H1 (cell line): ENCODE measurements at regions not wholly inside any gene's neighbourhood (a gene's known extent, or its start where the extent isn't known, plus 50 kb on each side); places are given as distances from the start of the nearest gene placed in this dataset.

Experiments
- CTCF ChIA-PET: fragments of 300-600 bp; sonication (Branson Sonifier 250); formaldehyde crosslinking; loops from one replicate; lab custom pipeline; 2021; ENCODE audit not compliant: partially characterized antibody; lab: Charles Lee
- POLR2A ChIA-PET: fragments of 300-600 bp; sonication (Branson Sonifier 250); formaldehyde crosslinking; loops from one replicate; lab custom pipeline; 2021; ENCODE audit warnings: inconsistent platforms; ENCODE audit not compliant: partially characterized antibody; lab: Charles Lee
- DNase-seq, 2 experiments: peaks; one replicate each; pipeline versions ENCODE4 v3.0.0 to v3.0.0-alpha.2; 2010 to 2022; ENCODE audit warnings: low spot score in 2 of 2, low read depth in 1 of 2, mixed read lengths in 1 of 2
- FAIRE-seq: peaks from 2 replicates; lab custom pipeline; 2011; peaks lifted over from hg19 to GRCh38; lab: Jason Lieb, UNC
- H2AFZ ChIP-seq: 2 replicates; pipeline ENCODE4 v1.8.1; 2012; ENCODE audit warnings: low read length, inconsistent platforms
- H2AK5ac ChIP-seq: 2 replicates; pipeline ENCODE4 v1.6.1; 2013; ENCODE audit warnings: low read depth, low read length
- H2BK120ac ChIP-seq: replicated peaks from 2 replicates; pipeline ENCODE3; 2013; ENCODE audit warnings: low read depth, low read length, inconsistent platforms
- H2BK12ac ChIP-seq: 2 replicates; pipeline ENCODE4 v1.6.1; 2013; ENCODE audit warnings: low read depth, low read length
- H2BK15ac ChIP-seq: 2 replicates; pipeline ENCODE4 v1.6.1; 2013; ENCODE audit warnings: low read length
- H2BK20ac ChIP-seq: 2 replicates; pipeline ENCODE4 v1.6.1; 2013; ENCODE audit warnings: low read length
- H2BK5ac ChIP-seq: 2 replicates; pipeline ENCODE4 v1.6.1; 2013; ENCODE audit warnings: low read depth, low read length
- H3K14ac ChIP-seq: 2 replicates; pipeline ENCODE4 v1.6.1; 2013; ENCODE audit warnings: inconsistent platforms; ENCODE audit not compliant: insufficient read length
- H3K18ac ChIP-seq: 2 replicates; pipeline ENCODE4 v1.6.1; 2013; ENCODE audit warnings: low read length; ENCODE audit errors: extremely low read depth
- H3K23ac ChIP-seq: 2 replicates; pipeline ENCODE4 v1.6.1; 2013; ENCODE audit warnings: inconsistent platforms; ENCODE audit not compliant: insufficient read length
- H3K23me2 ChIP-seq: 2 replicates; pipeline ENCODE4 v1.6.1; 2013; ENCODE audit warnings: low read depth, low read length
- H3K27ac ChIP-seq: 2 replicates; pipeline ENCODE4 v1.6.1; 2011; ENCODE audit warnings: low read depth, low read length, inconsistent platforms
- H3K27me3 ChIP-seq, 4 experiments: replicated peaks in 1 of 4; 1 replicate in 1 of 4; 2 replicates in 3 of 4; pipeline versions ENCODE4 v1.6.1 to v1.8.1; 2011 to 2013; ENCODE audit warnings: low read length in 3 of 4, mild to moderate bottlenecking in 3 of 4, inconsistent platforms in 2 of 4, mixed read lengths in 2 of 4, moderate library complexity in 1 of 4; ENCODE audit not compliant: control insufficient read depth in 3 of 4, insufficient read depth in 3 of 4; ENCODE audit errors: extremely low read depth in 1 of 4
- H3K36me3 ChIP-seq, 4 experiments: 2 replicates each; pipeline versions ENCODE4 v1.6.1 to v1.8.1; 2011 to 2013; ENCODE audit warnings: mild to moderate bottlenecking in 4 of 4, low read length in 3 of 4, moderate library complexity in 2 of 4, control low read depth in 1 of 4, inconsistent platforms in 1 of 4; ENCODE audit not compliant: insufficient read depth in 4 of 4, control insufficient read depth in 2 of 4
- H3K4ac ChIP-seq: replicated peaks from 2 replicates; pipeline ENCODE3; 2013; ENCODE audit warnings: low read length, low read depth, mixed read lengths, inconsistent platforms; ENCODE audit not compliant: insufficient read length
- H3K4me1 ChIP-seq, 4 experiments: replicated peaks in 1 of 4; 1 replicate in 1 of 4; 2 replicates in 3 of 4; pipeline versions ENCODE4 v1.6.1 to v1.8.1; 2011 to 2013; ENCODE audit warnings: low read length in 3 of 4, inconsistent platforms in 2 of 4, mixed read lengths in 1 of 4; ENCODE audit not compliant: insufficient read depth in 4 of 4, control insufficient read depth in 3 of 4
- H3K4me2 ChIP-seq, 2 experiments: 2 replicates each; pipeline versions ENCODE4 v1.6.1 to v1.8.1; 2011 to 2013; ENCODE audit warnings: low read depth in 2 of 2, low read length in 2 of 2, control low read depth in 1 of 2, inconsistent platforms in 1 of 2, mild to moderate bottlenecking in 1 of 2; ENCODE audit not compliant: insufficient read depth in 1 of 2
- H3K4me3 ChIP-seq, 4 experiments: fragments of 200-600, 300-600 bp in 1 of 4; sonication (generic), shearing (Covaris generic), sonication (Bioruptor Twin) in 1 of 4; 2 replicates each; pipeline versions ENCODE4 v1.5.1 to v1.8.1; 2011 to 2016; ENCODE audit warnings: low read length in 4 of 4, low read depth in 3 of 4, control low read depth in 2 of 4, inconsistent platforms in 2 of 4, mild to moderate bottlenecking in 2 of 4, mixed read lengths in 1 of 4, moderate library complexity in 1 of 4; ENCODE audit not compliant: insufficient read depth in 2 of 4; ENCODE audit errors: extremely low read depth in 1 of 4
- H3K56ac ChIP-seq: replicated peaks from 2 replicates; pipeline ENCODE3; 2013; ENCODE audit warnings: low read depth, mild to moderate bottlenecking, mixed read lengths, low read length, inconsistent platforms; ENCODE audit not compliant: insufficient read length
- H3K79me1 ChIP-seq: 2 replicates; pipeline ENCODE4 v1.6.1; 2013; ENCODE audit warnings: low read depth, low read length, control low read depth
- H3K79me2 ChIP-seq, 2 experiments: 2 replicates each; pipeline versions ENCODE4 v1.6.1 to v1.8.1; 2012 to 2013; ENCODE audit warnings: low read length in 2 of 2, mild to moderate bottlenecking in 2 of 2, inconsistent platforms in 1 of 2; ENCODE audit not compliant: insufficient read depth in 2 of 2, control insufficient read depth in 1 of 2
- H3K9ac ChIP-seq, 4 experiments: replicated peaks in 1 of 4; 1 replicate in 1 of 4; 2 replicates in 3 of 4; pipeline versions ENCODE4 v1.6.1 to v1.8.1; 2011 to 2013; ENCODE audit warnings: low read depth in 3 of 4, low read length in 3 of 4, control low read depth in 2 of 4, mild to moderate bottlenecking in 2 of 4, moderate library complexity in 2 of 4, inconsistent platforms in 1 of 4; ENCODE audit errors: extremely low read depth in 1 of 4
- H3K9me3 ChIP-seq, 2 experiments: 2 replicates each; pipeline versions ENCODE4 v1.6.1 to v1.8.1; 2012 to 2013; ENCODE audit warnings: mild to moderate bottlenecking in 2 of 2, moderate library complexity in 2 of 2, control low read depth in 1 of 2, inconsistent platforms in 1 of 2, low read depth in 1 of 2, low read length in 1 of 2, mixed read lengths in 1 of 2; ENCODE audit not compliant: insufficient read depth in 2 of 2
- H4K20me1 ChIP-seq, 2 experiments: replicated peaks in 1 of 2; 2 replicates each; pipeline versions ENCODE3 to v1.8.1; 2011 to 2013; ENCODE audit warnings: inconsistent platforms in 2 of 2, low read length in 2 of 2, mild to moderate bottlenecking in 1 of 2; ENCODE audit not compliant: insufficient read depth in 2 of 2, control insufficient read depth in 1 of 2
- H4K5ac ChIP-seq: 2 replicates; pipeline ENCODE4 v1.6.1; 2013; ENCODE audit warnings: low read length, low read depth, mixed read lengths, inconsistent platforms; ENCODE audit not compliant: insufficient read length
- H4K8ac ChIP-seq: 2 replicates; pipeline ENCODE4 v1.8.0; 2013; ENCODE audit warnings: mild to moderate bottlenecking, moderate library complexity, low read length, inconsistent platforms; ENCODE audit not compliant: insufficient read depth; ENCODE audit errors: extremely low read depth
- H4K91ac ChIP-seq: replicated peaks from 2 replicates; pipeline ENCODE3; 2013; ENCODE audit warnings: low read length, mixed read lengths, inconsistent platforms; ENCODE audit not compliant: insufficient read length
- JUND ChIP-seq: IDR thresholded peaks from 2 replicates; pipeline ENCODE4 v1.6.1; 2011; ENCODE audit warnings: mild to moderate bottlenecking, improper control_type of control experiment, low read length
- RAD21 ChIP-seq, 2 experiments: IDR thresholded peaks in 1 of 2; conservative IDR thresholded peaks in 1 of 2; 2 replicates each; pipeline ENCODE4 v1.6.1; 2011; ENCODE audit warnings: low read depth in 2 of 2, low read length in 2 of 2, improper control_type of control experiment in 1 of 2, inconsistent platforms in 1 of 2, mild to moderate bottlenecking in 1 of 2, moderate library complexity in 1 of 2
- WGBS, 2 experiments: shearing (Covaris generic) in 1 of 2; methylation state at CpG; one replicate each; pipeline versions ENCODE4 v1.1.6 to v1.1.7; 2013 to 2015; ENCODE audit warnings: low lambda C conversion rate in 2 of 2, mixed read lengths in 2 of 2, inconsistent platforms in 1 of 2, low coverage in 1 of 2, missing lambda C conversion rate in 1 of 2; ENCODE audit not compliant: insufficient replicate concordance in 2 of 2, insufficient coverage in 1 of 2, insufficient read length in 1 of 2; ENCODE audit errors: extremely low coverage in 1 of 2, missing lambda C conversion rate in 1 of 2; 5-methylcytosine and 5-hydroxymethylcytosine counted together
- TF ChIP-seq, protein P1 (sequence below), 3 experiments: IDR thresholded peaks; 1 replicate in 2 of 3; 2 replicates in 1 of 3; pipeline versions ENCODE4 v1.5.1 to v1.6.1; 2011; ENCODE audit warnings: low read length in 3 of 3, mild to moderate bottlenecking in 3 of 3, inconsistent platforms in 2 of 3, low read depth in 1 of 3, moderate library complexity in 1 of 3; ENCODE audit not compliant: insufficient read depth in 1 of 3; ENCODE audit errors: control extremely low read depth in 1 of 3

DNA sequence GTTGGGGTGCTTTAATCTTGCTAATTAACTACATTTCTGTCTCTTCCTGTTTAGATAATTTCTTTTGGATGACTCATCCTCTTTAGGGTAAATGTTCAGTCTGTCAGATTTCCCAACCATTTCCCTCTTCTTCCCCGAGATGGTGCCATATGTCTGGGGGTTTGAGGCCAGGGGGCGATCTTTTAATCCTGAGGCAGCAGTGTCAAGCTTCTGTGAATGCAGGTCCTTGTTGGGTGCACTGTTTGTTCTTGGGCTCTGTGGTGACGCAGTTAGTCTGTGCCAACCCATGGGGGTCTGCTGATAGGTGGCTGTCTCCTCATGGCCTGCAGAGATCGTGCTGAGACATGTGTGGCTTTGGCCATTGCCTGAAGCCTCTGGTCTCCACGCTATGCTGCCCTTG is 420.4 kb downstream of the NDFIP2 start:
- H3K27ac ChIP-seq: no peak overlapping the region
- H3K23me2 ChIP-seq: no peaks in the 10 kb centered on the region
- no peaks in the 10 kb centered on the region for H4K20me1 ChIP-seq
- no peak overlapping the region for H2BK15ac ChIP-seq
- H3K4ac ChIP-seq: no peak overlapping the region
- H3K79me1 ChIP-seq: no peaks in the 10 kb centered on the region
- H4K8ac ChIP-seq: peak overlapping the region; percentile 53; the same call in 1 of the 2 replicates
- no peak overlapping the region for H2BK20ac ChIP-seq
- no peak overlapping the region for H3K14ac ChIP-seq
- FAIRE-seq: no peak
- H3K4me2 ChIP-seq: no peak overlapping the region
- H2AFZ ChIP-seq: no peak overlapping the region
- H3K4me1 ChIP-seq: no peaks in the 10 kb centered on the region; a peak in 1 of 7 replicates
- CTCF ChIA-PET: interaction anchor here (0.6 to 2.2 kb wide), 8 partner anchors 11 to 455 kb away, joined by 3 to 9 read pairs (median 4); no protein-coding TSS in a partner anchor
- H4K91ac ChIP-seq: no peak overlapping the region
- POLR2A ChIA-PET: no interaction called here
- TF ChIP-seq, protein P1, sequence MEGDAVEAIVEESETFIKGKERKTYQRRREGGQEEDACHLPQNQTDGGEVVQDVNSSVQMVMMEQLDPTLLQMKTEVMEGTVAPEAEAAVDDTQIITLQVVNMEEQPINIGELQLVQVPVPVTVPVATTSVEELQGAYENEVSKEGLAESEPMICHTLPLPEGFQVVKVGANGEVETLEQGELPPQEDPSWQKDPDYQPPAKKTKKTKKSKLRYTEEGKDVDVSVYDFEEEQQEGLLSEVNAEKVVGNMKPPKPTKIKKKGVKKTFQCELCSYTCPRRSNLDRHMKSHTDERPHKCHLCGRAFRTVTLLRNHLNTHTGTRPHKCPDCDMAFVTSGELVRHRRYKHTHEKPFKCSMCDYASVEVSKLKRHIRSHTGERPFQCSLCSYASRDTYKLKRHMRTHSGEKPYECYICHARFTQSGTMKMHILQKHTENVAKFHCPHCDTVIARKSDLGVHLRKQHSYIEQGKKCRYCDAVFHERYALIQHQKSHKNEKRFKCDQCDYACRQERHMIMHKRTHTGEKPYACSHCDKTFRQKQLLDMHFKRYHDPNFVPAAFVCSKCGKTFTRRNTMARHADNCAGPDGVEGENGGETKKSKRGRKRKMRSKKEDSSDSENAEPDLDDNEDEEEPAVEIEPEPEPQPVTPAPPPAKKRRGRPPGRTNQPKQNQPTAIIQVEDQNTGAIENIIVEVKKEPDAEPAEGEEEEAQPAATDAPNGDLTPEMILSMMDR (IDR thresholded peaks at IDR 0.05; ENCODE audit: control extremely low read depth in 1 of 3, insufficient read depth in 1 of 3, low read depth in 1 of 3, low read length in 3 of 3): peak in 2 of 3 experiments; percentile 4 to 16; a peak in 1 of 4 replicates
- TF ChIP-seq RAD21 (IDR thresholded peaks at IDR 0.05 in 1 of 2, conservative IDR thresholded peaks at IDR 0.05 in 1 of 2; ENCODE audit: low read depth in 2 of 2, low read length in 2 of 2) (peak; percentile 6 to 44; a peak in 2 of 4 replicates), JUND (no peak)
- H3K9me3 ChIP-seq: no peaks in the 10 kb centered on the region
- no peaks in the 10 kb centered on the region for H3K79me2 ChIP-seq
- H3K27me3 ChIP-seq: no peaks in the 10 kb centered on the region
- no peak overlapping the region for H2BK12ac ChIP-seq
- no peak for DNase-seq
- no peak overlapping the region for H3K9ac ChIP-seq
- H2AK5ac ChIP-seq: no peak overlapping the region
- H3K18ac ChIP-seq: no peak overlapping the region
- 81% methylated on average over 5 of the region's 5 CpGs; no CpG with 5 or more reads in 1 of the 2 experiments for WGBS, 2 experiments
- no peak overlapping the region for H3K56ac ChIP-seq
- H3K36me3 ChIP-seq: no peaks in the 10 kb centered on the region
- no peak overlapping the region for H4K5ac ChIP-seq
- no peak overlapping the region for H3K23ac ChIP-seq
- no peak overlapping the region for H2BK5ac ChIP-seq
- H2BK120ac ChIP-seq: no peak overlapping the region
- no peak overlapping the region for H3K4me3 ChIP-seq
